Dermis blood vessel endothelial cell (primary cell): ENCODE measurements at regions not wholly inside any gene's neighbourhood (a gene's known extent, or its start where the extent isn't known, plus 50 kb on each side); places are given as distances from the start of the nearest gene placed in this dataset.
A peak's percentile ranks its signal among the peaks of the same experiment; 100 is the strongest.

Experiments used
- DNase-seq: peaks from one replicate; pipeline ENCODE4 v3.0.0; 2010

GRCh38 chr14:76924371-76925096, 98.3 kb downstream of the LRRC74A start:
- DNase-seq = no peak

DNA sequence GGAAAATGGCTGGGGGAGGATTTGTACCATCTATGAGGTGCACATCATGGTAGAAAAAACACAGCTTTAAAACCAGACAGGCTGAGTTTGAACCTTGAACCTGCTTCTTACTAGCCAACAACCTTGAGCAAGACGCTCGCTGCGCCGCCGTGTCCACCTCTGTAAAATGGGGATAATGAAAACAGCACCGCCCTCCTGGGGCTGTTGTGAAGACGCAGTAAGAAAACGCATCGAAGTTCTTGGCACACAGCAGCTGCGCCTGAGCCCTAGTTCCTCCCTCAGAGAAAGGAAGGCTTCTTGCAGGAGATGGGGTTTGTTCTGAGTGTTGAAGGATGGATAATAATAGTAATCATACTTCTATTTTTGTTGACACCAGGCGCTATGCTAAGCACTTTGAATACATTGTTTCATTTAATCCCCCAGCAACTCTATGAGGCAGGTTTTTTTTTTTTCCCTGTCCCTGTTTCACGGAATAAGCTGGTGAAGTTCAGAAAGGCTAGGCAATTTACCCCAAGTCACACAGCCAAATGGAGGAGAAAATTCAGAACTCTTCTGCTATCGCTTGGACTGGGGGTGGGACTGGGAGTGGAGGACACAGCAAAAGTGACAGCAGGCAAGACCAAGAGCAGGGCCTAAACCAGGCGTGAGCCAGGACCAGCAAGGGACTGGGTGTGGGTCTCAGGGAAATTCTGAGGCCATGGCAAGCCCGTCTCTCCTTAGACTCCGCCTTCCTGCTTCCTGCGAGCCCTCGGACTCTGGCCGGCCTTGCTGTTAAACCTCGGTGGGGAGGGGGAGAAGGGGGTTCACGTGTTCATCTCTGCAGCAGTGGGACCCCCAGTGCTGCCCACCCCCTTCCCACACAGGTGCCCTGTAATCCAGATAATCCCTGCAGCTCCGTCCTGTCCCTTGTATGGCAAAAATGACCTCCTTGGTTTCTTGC, 97.5 kb downstream of the LRRC74A start:
- DNase-seq = no peak

DNA sequence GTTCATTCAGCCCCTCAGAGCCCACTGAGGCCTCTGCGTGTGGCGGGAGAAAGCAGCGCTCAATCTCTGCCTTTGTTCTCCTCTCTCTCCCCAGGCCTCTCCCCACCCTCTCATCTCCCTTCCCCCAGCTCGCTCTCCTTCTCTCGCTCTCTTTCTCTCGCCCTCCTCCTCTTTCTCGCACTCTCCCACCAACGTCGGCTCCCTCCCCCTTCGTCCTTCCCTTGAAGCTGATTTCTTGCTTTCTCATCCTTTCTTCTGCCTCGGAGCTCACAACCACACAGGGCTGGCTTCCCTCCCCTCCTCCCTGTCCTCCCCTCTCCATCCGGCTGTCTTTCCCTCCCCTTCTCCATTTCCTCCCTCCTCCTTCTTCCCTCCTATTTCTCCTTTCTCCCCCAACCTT, 96.4 kb downstream of the LRRC74A start:
- DNase-seq = no peak

- no peak for DNase-seq
These were observed 95.9 kb downstream of the LRRC74A start for GRCh38 chr14:76922092-76922491.

GRCh38 chr14:76921088-76921399, 94.8 kb downstream of the LRRC74A start:
- DNase-seq = no peak

DNA sequence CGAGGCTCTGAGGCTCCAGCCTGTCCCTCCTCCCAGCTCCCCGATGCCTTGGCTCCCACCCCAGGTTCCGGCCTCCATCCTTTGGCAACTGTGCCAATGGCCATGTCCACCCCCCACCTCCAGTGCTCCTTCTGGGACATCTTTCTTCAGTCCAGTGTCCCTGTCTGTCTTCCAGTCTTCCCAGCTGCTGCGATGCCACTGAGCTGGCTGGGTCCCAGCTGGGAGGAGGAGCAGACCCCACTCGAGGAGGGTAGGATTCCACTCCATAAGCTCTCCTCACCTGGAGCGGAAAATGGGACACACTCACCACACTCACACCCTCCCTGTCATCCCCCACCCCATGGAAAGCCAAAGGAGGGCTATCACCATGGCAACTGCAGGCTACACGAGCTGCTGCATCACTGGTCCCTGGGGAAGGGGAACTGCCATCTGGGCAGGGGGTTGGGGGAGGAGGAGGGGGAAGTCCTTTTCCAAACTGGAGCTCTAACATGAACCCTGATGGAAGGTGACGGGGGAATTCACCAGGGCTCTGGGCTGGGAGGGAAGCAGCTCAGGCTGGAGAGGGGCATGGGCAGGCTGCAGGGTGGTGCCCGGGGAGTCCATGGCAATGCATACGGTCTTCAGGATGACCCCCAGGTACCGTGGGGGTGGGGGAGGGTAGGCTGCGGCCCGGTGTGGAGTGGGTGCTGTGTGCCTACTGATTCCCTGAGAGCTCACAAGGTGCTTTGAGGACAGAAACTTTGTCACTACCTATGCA, 94.3 kb downstream of the LRRC74A start:
- no peak for DNase-seq

- DNase-seq = peak; percentile 75
These were observed 93.5 kb downstream of the LRRC74A start for GRCh38 chr14:76919431-76920330.
